ENCODE measurements at regions not wholly inside any gene's neighbourhood (a gene's known extent, or its start where the extent isn't known, plus 50 kb on each side); places are given as distances from the start of the nearest gene placed in this dataset.

- H3K14ac ChIP-seq (ENCODE audit: insufficient read depth, low read length), result no peak overlapping the region
- Mint-ChIP-seq H3K36me3 (ENCODE audit: insufficient read depth in 1 of 3, low read depth in 3 of 3) (no peaks in the 10 kb centered on the region; a peak in 1 of 7 replicates), H3K27ac (no peak overlapping the region), H3K9me3 (no peaks in the 10 kb centered on the region), H3K4me3 (no peak overlapping the region), H3K27me3 (ENCODE audit: low read depth) (no peaks in the 10 kb centered on the region; the same call in 1 of the 2 replicates), H3K4me1 (no peaks in the 10 kb centered on the region)
- no peaks in the 10 kb centered on the region for H3K27me3 ChIP-seq (ENCODE audit: insufficient read depth, low read length)
- no peak overlapping the region for H3K4ac ChIP-seq (ENCODE audit: low read depth, low read length)
- H3K9ac ChIP-seq (ENCODE audit: extremely low read depth, insufficient read length, low read length), result no peak overlapping the region
- DNase-seq, result no peak
- H4K8ac ChIP-seq (replicated peaks; ENCODE audit: insufficient read length, low read depth, low read length), result no peak overlapping the region
- no peak overlapping the region for H3K18ac ChIP-seq (ENCODE audit: insufficient read length, low read depth, low read length)
- H4K20me1 ChIP-seq (ENCODE audit: control insufficient read depth, insufficient read depth, insufficient read length), result no peaks in the 10 kb centered on the region
- no peak overlapping the region for H3T11ph ChIP-seq (ENCODE audit: low read length)
- no peak overlapping the region for H2BK12ac ChIP-seq (ENCODE audit: insufficient read length, low read depth, low read length)
- no peak overlapping the region for H3K27ac ChIP-seq (ENCODE audit: insufficient read length, low read depth, low read length)
- H2BK15ac ChIP-seq (ENCODE audit: low read depth, low read length), result no peak overlapping the region
- H4K5ac ChIP-seq (ENCODE audit: insufficient read length, low read depth, low read length), result no peak overlapping the region
- H2BK120ac ChIP-seq (ENCODE audit: low read depth, low read length, poor library complexity, severe bottlenecking), result no peak overlapping the region
- no peak overlapping the region for H3K4me2 ChIP-seq (ENCODE audit: insufficient read depth, insufficient read length, low read length)
- no peaks in the 10 kb centered on the region for H3K23me2 ChIP-seq (ENCODE audit: insufficient read length, low read depth, low read length, poor library complexity, severe bottlenecking)
- H4K91ac ChIP-seq (ENCODE audit: insufficient read length, low read depth, low read length), result no peak overlapping the region
- no CpG with 5 or more reads among the region's 2 CpGs for WGBS (ENCODE audit: extremely low coverage, insufficient read length, low lambda C conversion rate)
- H3K79me2 ChIP-seq (ENCODE audit: insufficient read depth, low read length), result no peaks in the 10 kb centered on the region
- H3K23ac ChIP-seq (ENCODE audit: insufficient read length, low read depth, low read length), result no peak overlapping the region
- no peaks in the 10 kb centered on the region for H3K79me1 ChIP-seq (ENCODE audit: insufficient read depth, low read depth, low read length, poor library complexity, severe bottlenecking)
- no peak overlapping the region for H2BK20ac ChIP-seq (ENCODE audit: low read depth, low read length, poor library complexity, severe bottlenecking)
- no peaks in the 10 kb centered on the region for H3K9me3 ChIP-seq (ENCODE audit: control insufficient read depth, low read depth, low read length)
- no peak overlapping the region for H2AK5ac ChIP-seq (ENCODE audit: insufficient read length, low read length)
- H2AFZ ChIP-seq (ENCODE audit: low read length), result no peak overlapping the region
- TF ChIP-seq, protein P1, sequence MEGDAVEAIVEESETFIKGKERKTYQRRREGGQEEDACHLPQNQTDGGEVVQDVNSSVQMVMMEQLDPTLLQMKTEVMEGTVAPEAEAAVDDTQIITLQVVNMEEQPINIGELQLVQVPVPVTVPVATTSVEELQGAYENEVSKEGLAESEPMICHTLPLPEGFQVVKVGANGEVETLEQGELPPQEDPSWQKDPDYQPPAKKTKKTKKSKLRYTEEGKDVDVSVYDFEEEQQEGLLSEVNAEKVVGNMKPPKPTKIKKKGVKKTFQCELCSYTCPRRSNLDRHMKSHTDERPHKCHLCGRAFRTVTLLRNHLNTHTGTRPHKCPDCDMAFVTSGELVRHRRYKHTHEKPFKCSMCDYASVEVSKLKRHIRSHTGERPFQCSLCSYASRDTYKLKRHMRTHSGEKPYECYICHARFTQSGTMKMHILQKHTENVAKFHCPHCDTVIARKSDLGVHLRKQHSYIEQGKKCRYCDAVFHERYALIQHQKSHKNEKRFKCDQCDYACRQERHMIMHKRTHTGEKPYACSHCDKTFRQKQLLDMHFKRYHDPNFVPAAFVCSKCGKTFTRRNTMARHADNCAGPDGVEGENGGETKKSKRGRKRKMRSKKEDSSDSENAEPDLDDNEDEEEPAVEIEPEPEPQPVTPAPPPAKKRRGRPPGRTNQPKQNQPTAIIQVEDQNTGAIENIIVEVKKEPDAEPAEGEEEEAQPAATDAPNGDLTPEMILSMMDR (conservative IDR thresholded peaks at IDR 0.05), result no peak
- no peak overlapping the region for H2BK5ac ChIP-seq (ENCODE audit: insufficient read length, low read length)
- H3K4me1 ChIP-seq (ENCODE audit: insufficient read depth, low read length), result no peaks in the 10 kb centered on the region
- no peak overlapping the region for H3K56ac ChIP-seq (ENCODE audit: insufficient read length, low read depth, low read length)
Observed at GRCh38 chr6:87763276-87763675, 61.2 kb upstream of the AKIRIN2 start.
